Right atrium auricular region (tissue), 2 donors: ENCODE measurements at regions not wholly inside any gene's neighbourhood (a gene's known extent, or its start where the extent isn't known, plus 50 kb on each side); places are given as distances from the start of the nearest gene placed in this dataset.

Experiments used
- DNase-seq: peaks from one replicate; pipeline ENCODE4 v3.0.0-alpha.2; 2019; ENCODE audit warnings: low spot score
- H3K27ac ChIP-seq, 2 donors: fragments of 200-600 bp; sonication (generic); 1 replicate in 1 of 2; 2 replicates in 1 of 2; pipeline ENCODE4 v1.5.1; 2016 to 2019
- H3K27me3 ChIP-seq, 2 donors: fragments of 200-600 bp; sonication (generic); one replicate each; pipeline versions ENCODE4 v1.5.1 to v1.6.0; 2017 to 2019
- H3K36me3 ChIP-seq: fragments of 200-600 bp; sonication (generic); one replicate; pipeline ENCODE4 v1.5.1; 2016
- H3K4me1 ChIP-seq, 2 donors: fragments of 200-600 bp; sonication (generic); one replicate each; pipeline versions ENCODE4 v1.5.1 to v1.6.0; 2017 to 2019
- H3K4me3 ChIP-seq, 2 donors: fragments of 200-600 bp; sonication (generic); 1 replicate in 1 of 2; 2 replicates in 1 of 2; pipeline ENCODE4 v1.5.1; 2017 to 2019; ENCODE audit warnings: mild to moderate bottlenecking in 1 of 2, moderate library complexity in 1 of 2
- H3K9me3 ChIP-seq, 2 donors: fragments of 200-600 bp; sonication (generic); one replicate each; pipeline ENCODE4 v1.5.1; 2019
- TF ChIP-seq, protein P1 (sequence below), 2 donors: fragments of 200-600 bp; sonication (generic); IDR thresholded peaks; one replicate each; pipeline ENCODE4 v1.5.1; 2019; ENCODE audit warnings: antibody characterized with exemption in 2 of 2

- no peaks in the 10 kb centered on the region for H3K27me3 ChIP-seq
- no peaks in the 10 kb centered on the region for H3K36me3 ChIP-seq
- no peaks in the 10 kb centered on the region for H3K4me1 ChIP-seq
- no peaks in the 10 kb centered on the region for H3K9me3 ChIP-seq
- DNase-seq = no peak
- TF ChIP-seq, protein P1, sequence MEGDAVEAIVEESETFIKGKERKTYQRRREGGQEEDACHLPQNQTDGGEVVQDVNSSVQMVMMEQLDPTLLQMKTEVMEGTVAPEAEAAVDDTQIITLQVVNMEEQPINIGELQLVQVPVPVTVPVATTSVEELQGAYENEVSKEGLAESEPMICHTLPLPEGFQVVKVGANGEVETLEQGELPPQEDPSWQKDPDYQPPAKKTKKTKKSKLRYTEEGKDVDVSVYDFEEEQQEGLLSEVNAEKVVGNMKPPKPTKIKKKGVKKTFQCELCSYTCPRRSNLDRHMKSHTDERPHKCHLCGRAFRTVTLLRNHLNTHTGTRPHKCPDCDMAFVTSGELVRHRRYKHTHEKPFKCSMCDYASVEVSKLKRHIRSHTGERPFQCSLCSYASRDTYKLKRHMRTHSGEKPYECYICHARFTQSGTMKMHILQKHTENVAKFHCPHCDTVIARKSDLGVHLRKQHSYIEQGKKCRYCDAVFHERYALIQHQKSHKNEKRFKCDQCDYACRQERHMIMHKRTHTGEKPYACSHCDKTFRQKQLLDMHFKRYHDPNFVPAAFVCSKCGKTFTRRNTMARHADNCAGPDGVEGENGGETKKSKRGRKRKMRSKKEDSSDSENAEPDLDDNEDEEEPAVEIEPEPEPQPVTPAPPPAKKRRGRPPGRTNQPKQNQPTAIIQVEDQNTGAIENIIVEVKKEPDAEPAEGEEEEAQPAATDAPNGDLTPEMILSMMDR (IDR thresholded peaks at IDR 0.05) = no peak
- H3K27ac ChIP-seq = no peak overlapping the region
- no peak overlapping the region for H3K4me3 ChIP-seq
Measured at GRCh38 chr15:69854521-69855181, 243.1 kb downstream of the TLE3 start.

DNA sequence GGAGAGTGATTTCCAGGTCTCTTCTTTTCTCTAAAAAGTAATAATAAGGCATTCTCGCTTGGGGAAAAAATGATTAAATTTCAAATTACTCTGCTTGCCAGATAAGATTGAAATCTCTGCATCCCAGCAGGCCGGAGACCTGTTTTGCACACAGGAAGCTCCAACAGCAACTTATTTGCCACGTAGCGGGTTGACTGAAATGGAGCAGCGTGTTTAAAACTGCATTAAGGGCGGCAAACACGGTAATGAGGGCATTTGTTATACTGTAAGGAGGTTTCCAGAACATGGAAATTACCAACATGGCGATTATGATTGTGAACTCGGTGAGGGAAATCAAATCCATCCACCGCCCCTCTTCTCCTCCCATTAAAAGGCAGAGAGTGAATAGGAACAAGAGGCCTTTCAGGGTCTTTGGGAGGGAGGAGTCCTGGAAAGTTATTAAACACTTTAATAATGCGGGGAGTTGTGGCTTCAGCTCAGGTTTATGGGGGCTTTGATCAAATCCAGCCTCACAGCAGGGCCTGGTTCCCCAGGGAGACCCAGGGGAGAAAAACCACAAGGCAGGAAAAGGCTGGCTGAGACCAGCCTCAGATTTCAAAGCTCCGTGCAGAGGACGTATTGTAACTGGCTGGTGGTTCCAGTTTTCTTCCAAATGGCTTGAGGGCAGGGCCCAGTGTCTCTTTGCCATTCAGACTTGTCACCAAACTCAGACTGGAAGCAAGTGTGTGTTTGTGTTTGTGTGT is 242.3 kb downstream of the TLE3 start:
- H3K9me3 ChIP-seq = no peaks in the 10 kb centered on the region
- H3K27ac ChIP-seq = no peak overlapping the region
- no peak for DNase-seq

DNA sequence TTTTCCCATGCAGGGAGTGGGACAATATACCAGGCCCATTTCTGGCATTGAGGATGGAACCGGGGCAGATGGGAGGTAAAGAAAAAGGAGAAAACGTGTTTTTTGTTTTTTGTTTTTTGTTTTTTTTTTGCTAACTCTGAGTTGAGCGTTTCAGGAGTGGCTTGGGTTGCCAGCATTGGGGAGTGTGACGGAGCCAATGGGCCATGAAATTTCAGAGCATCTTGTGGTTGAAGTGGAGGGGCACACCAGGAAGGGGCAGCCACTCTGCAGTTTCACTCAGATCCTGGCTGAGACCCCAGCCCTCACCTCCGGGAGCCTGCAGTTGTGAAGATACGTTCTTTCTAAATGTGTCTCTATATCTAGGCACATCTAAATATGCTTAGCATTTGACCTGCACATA is 240.5 kb downstream of the TLE3 start:
- Histone ChIP-seq H3K4me3 (no peak overlapping the region), H3K4me1 (no peaks in the 10 kb centered on the region), H3K27ac (no peak overlapping the region), H3K27me3 (no peaks in the 10 kb centered on the region), H3K9me3 (no peaks in the 10 kb centered on the region), H3K36me3 (no peaks in the 10 kb centered on the region)
- no peak for DNase-seq
- TF ChIP-seq, protein P1 (IDR thresholded peaks at IDR 0.05) = no peak

More for the DNA sequence above, 242.3 kb downstream of the TLE3 start:
- H3K4me3 ChIP-seq = no peak overlapping the region
- no peaks in the 10 kb centered on the region for H3K27me3 ChIP-seq
- H3K36me3 ChIP-seq = no peaks in the 10 kb centered on the region
- TF ChIP-seq, protein P1 (IDR thresholded peaks at IDR 0.05) = no peak
- no peaks in the 10 kb centered on the region for H3K4me1 ChIP-seq

GRCh38 chr15:69857686-69858391 is 239.9 kb downstream of the TLE3 start:
- Histone ChIP-seq H3K4me1 (no peaks in the 10 kb centered on the region), H3K36me3 (no peaks in the 10 kb centered on the region), H3K27ac (no peak overlapping the region), H3K4me3 (no peak overlapping the region), H3K27me3 (no peaks in the 10 kb centered on the region), H3K9me3 (no peaks in the 10 kb centered on the region)
- no peak for DNase-seq
- TF ChIP-seq, protein P1 (IDR thresholded peaks at IDR 0.05) = no peak

DNA sequence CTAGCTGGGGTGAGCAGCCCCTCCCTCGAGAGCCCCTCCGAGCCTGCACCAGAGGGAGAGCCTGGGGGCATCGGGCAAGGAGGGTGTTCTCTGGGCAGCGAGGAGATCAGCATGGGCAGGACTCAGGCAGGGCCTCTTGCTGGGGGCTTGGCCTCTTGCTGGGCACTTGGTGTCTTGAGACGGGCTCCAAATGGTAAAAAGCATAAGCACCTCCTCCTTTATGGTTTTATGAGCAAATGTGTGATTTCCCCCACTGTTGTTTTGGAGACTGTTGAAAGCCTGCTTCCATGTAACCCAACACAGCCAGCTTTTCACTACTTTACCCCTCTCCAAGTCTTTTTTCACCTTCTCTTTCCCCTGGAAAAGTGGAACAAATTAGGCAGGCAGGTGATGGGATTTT is 239.3 kb downstream of the TLE3 start:
- no peaks in the 10 kb centered on the region for H3K4me1 ChIP-seq
- H3K27ac ChIP-seq = no peak overlapping the region
- TF ChIP-seq, protein P1 (IDR thresholded peaks at IDR 0.05) = no peak
- no peaks in the 10 kb centered on the region for H3K9me3 ChIP-seq
- no peaks in the 10 kb centered on the region for H3K27me3 ChIP-seq
- no peak overlapping the region for H3K4me3 ChIP-seq
- no peak for DNase-seq
- no peaks in the 10 kb centered on the region for H3K36me3 ChIP-seq
